Heart right ventricle (tissue), 16 donors: ENCODE measurements at regions not wholly inside any gene's neighbourhood (a gene's known extent, or its start where the extent isn't known, plus 50 kb on each side); places are given as distances from the start of the nearest gene placed in this dataset.
"Not testable (repeated sequence)": the region's sequence is repeated elsewhere in the genome, so short reads cannot be mapped to it uniquely, and the experiment has no call there.

Experiments
- ATAC-seq, 8 donors: fragments of 200-7000 bp; cut with Tn5 transposase; one replicate each; pipeline ENCODE4 v1.9.1; 2020; ENCODE audit warnings: mild to moderate bottlenecking in 8 of 8, moderate library complexity in 8 of 8, moderate number of reproducible peaks in 1 of 8
- DNase-seq, 2 donors: peaks; one replicate each; pipeline ENCODE4 v3.0.0-alpha.2; 2020
- H3K27ac ChIP-seq, 10 donors: fragments of 200-600 bp; sonication (generic) in 2 of 10; one replicate each; pipeline versions ENCODE4 v1.5.0 to v1.8.0; 2020 to 2022; ENCODE audit warnings: mild to moderate bottlenecking in 3 of 10
- H3K27me3 ChIP-seq, 7 donors: fragments of 200-600 bp; one replicate each; pipeline ENCODE4 v1.8.0; 2021 to 2022; ENCODE audit warnings: mild to moderate bottlenecking in 2 of 7
- H3K36me3 ChIP-seq, 9 donors: fragments of 200-600 bp; sonication (generic) in 1 of 9; one replicate each; pipeline versions ENCODE4 v1.5.0 to v1.8.0; 2020 to 2022; ENCODE audit warnings: mild to moderate bottlenecking in 2 of 9
- H3K4me1 ChIP-seq, 9 donors: fragments of 200-600 bp; sonication (generic) in 1 of 9; one replicate each; pipeline versions ENCODE4 v1.5.0 to v1.8.0; 2020 to 2022; ENCODE audit warnings: mild to moderate bottlenecking in 4 of 9
- H3K4me3 ChIP-seq, 10 donors: fragments of 200-600 bp; sonication (generic) in 2 of 10; one replicate each; pipeline versions ENCODE4 v1.5.0 to v1.8.0; 2020 to 2022; ENCODE audit warnings: mild to moderate bottlenecking in 7 of 10, moderate library complexity in 2 of 10
- H3K9me3 ChIP-seq, 11 donors: fragments of 200-600 bp in 10 of 11; sonication (generic) in 2 of 11; one replicate each; pipeline versions ENCODE4 v1.5.0 to v1.8.0; 2013 to 2022; ENCODE audit warnings: mild to moderate bottlenecking in 2 of 11, control low read depth in 1 of 11, moderate library complexity in 1 of 11
- CTCF ChIP-seq, 9 donors: fragments of 200-600 bp; sonication (generic) in 2 of 9; IDR thresholded peaks; one replicate each; pipeline versions ENCODE4 v1.5.0 to v1.8.0; 2021 to 2022; ENCODE audit warnings: antibody characterized with exemption in 9 of 9, mild to moderate bottlenecking in 5 of 9, moderate library complexity in 1 of 9
- WGBS, 2 donors: extraction: QIAGEN DNeasy Blood & Tissue Kit; methylation state at CpG; one replicate each; pipeline ENCODE4 v1.1.7; 2013; ENCODE audit warnings: inconsistent platforms in 1 of 2; 5-methylcytosine and 5-hydroxymethylcytosine counted together
- intact Hi-C, 10 donors: fragments of 100-400 bp; cut with DNase I; formaldehyde crosslinking; loops; one replicate each; pipeline versions ENCODE4 v1.11.1 to v1.14.2; 2022
- donor health status: Arrhythmogenic right ventricular cardiomyopathy.
- donor health status: ischemic (EF 13 %, LVEDD 7.1; RV severe dilation, severe dysfunction).
- donor health status: healthy with polysubstance abuse.
- donor health status: DM: no; HTN: yes; CAD: no.
- donor health status: DM: no; HTN: no; CAD: no.
- donor health status: ischemic (EF 25% LVEDD 6.9; RV normal size, moderate dysfunction).
- donor health status: ischemic (EF 25% LVEDD 5.7; RV mildly dilated, moderate dysfunction).
- donor health status: healthy.
- donor health status: DM: yes; HTN: yes; CAD: no.
- donor health status: Ischemic cardiomyopathy.
- donor health status: ischemic (EF 35%, LVEDD 5.7; RV mildly dilated, moderate dysfunction).
- donor health status: nonischemic (EF 11% LVEDD 7.7; RV severe dilation, severe dysfunction).
- donor health status: DM: yes; HTN: yes; CAD: no.
- donor health status: PGD.
- donor health status: ischemic (EF 29% LVEDD 5.4; RV normal size, mild dysfunction).
- donor health status: nonischemic (EF 23%, LVEDD 6.1; RV moderate dilation, normal function).

- H3K27me3 ChIP-seq, H3K36me3 ChIP-seq, DNase-seq, H3K4me3 ChIP-seq, intact Hi-C loops, H3K4me1 ChIP-seq, H3K27ac ChIP-seq, ATAC-seq: not testable (repeated sequence)
- H3K9me3 ChIP-seq: peaks cover 0 to 10% (median 0%) of the 10 kb centered on the region in 11 donors
- 37 to 41% methylated on average over 3 of the region's 4 CpGs for WGBS, 2 donors
These were observed 54.2 kb downstream of the DBET start for GRCh38 chr4:190118519-190118918.

- H3K27me3 ChIP-seq, intact Hi-C loops, H3K4me1 ChIP-seq, H3K36me3 ChIP-seq, H3K27ac ChIP-seq, H3K4me3 ChIP-seq, DNase-seq: not testable (repeated sequence)
- 48 to 52% methylated on average over 3 of the region's 3 CpGs for WGBS, 2 donors
- H3K9me3 ChIP-seq: peaks cover 0 to 10% (median 0%) of the 10 kb centered on the region in 11 donors
- peak in 5 of 8 donors; percentile 44 to 53 (median 47) for ATAC-seq
These were observed 54.1 kb upstream of the DUX4 start for GRCh38 chr4:190119474-190119873.

GRCh38 chr4:190120111-190120514, 53.5 kb upstream of the DUX4 start:
- H3K4me3 ChIP-seq, H3K27ac ChIP-seq, H3K27me3 ChIP-seq, H3K4me1 ChIP-seq, H3K36me3 ChIP-seq, intact Hi-C loops, DNase-seq: not testable (repeated sequence)
- WGBS, 2 donors: 65 to 66% methylated on average over 9 of the region's 15 CpGs
- H3K9me3 ChIP-seq: peaks cover 0 to 10% (median 0%) of the 10 kb centered on the region in 11 donors
- ATAC-seq: peak in 4 of 8 donors; percentile 9 to 45 (median 24)

DNA sequence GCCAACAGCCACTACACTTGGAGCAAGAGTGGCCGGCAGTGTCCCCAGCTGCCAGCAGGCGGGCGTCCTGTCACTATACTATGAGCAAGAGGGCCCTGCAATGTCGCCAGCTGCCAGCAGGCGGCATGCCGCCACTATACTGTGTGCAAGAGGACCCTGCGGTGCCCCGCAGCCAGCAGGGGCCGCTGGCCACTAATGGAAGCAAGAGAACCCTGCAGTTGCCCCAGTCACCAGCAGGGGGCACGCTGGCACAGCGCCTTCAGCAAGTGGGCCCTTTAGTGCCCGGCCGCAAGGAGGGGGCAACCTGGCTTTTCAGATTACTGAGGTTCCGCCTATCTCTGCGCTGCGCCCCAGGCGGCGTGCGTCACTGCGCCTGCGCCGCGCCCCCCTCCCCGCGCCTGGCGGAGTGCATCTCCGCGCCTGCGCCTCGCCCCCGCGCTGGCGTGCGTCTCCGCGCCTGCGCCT, 53.0 kb upstream of the DUX4 start:
- 64 to 76% methylated on average over 9 to 24 of the region's 37 CpGs for WGBS, 2 donors
- intact Hi-C loops, H3K27me3 ChIP-seq, H3K4me3 ChIP-seq, H3K4me1 ChIP-seq, H3K27ac ChIP-seq, H3K36me3 ChIP-seq: not testable (repeated sequence)
- peak in 6 of 8 donors; percentile 25 to 81 (median 44) for ATAC-seq
- peaks cover 0 to 10% (median 0%) of the 10 kb centered on the region in 11 donors for H3K9me3 ChIP-seq
- DNase-seq: peak in 1 of 2 donors; percentile 27
- TF ChIP-seq CTCF (IDR thresholded peaks at IDR 0.05): peak in 7 of 9 donors; percentile 3 to 43 (median 27)

GRCh38 chr4:190121076-190121671, 52.4 kb upstream of the DUX4 start:
- peaks cover 0 to 10% (median 0%) of the 10 kb centered on the region in 11 donors for H3K9me3 ChIP-seq
- H3K27ac ChIP-seq, intact Hi-C loops, H3K36me3 ChIP-seq, H3K4me3 ChIP-seq, H3K4me1 ChIP-seq, H3K27me3 ChIP-seq, DNase-seq: not testable (repeated sequence)
- peak in 2 of 8 donors; percentile 11 to 27 for ATAC-seq
- 71 to 77% methylated on average over 55 to 85 of the region's 118 CpGs for WGBS, 2 donors

DNA sequence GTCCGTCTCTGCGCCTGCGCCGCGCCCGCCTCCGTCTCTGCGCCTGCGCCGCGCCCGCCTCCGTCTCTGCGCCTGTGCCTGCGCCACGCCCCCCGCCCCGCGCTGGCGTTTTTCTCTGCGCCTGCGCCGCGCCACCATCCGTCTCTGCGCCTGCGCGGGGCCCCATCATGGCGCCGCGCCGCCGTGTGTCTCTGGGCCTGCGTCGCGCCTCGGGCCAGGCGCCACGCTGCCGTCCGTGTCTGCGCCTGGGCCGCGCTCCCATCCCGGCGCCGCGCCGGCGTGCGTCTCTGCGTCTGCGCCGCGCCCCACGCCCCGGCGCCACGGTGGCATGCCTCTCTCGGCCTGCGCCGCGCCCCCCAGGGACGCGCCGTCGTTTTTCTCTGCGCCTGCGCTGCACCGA, 51.8 kb upstream of the DUX4 start:
- no peak for TF ChIP-seq CTCF (IDR thresholded peaks at IDR 0.05)
- Histone ChIP-seq H3K4me3 (no peak overlapping the region), H3K27ac (no peak overlapping the region), H3K36me3 (no peaks in the 10 kb centered on the region), H3K9me3 (peaks cover 0 to 10% (median 0%) of the 10 kb centered on the region in 11 donors), H3K27me3 (no peaks in the 10 kb centered on the region), H3K4me1 (no peaks in the 10 kb centered on the region)
- 75 to 78% methylated on average over 69 to 70 of the region's 70 CpGs for WGBS, 2 donors
- intact Hi-C loops: no loop called here
- DNase-seq (no peak), ATAC-seq (peak in 5 of 8 donors; percentile 9 to 87 (median 32))

DNA sequence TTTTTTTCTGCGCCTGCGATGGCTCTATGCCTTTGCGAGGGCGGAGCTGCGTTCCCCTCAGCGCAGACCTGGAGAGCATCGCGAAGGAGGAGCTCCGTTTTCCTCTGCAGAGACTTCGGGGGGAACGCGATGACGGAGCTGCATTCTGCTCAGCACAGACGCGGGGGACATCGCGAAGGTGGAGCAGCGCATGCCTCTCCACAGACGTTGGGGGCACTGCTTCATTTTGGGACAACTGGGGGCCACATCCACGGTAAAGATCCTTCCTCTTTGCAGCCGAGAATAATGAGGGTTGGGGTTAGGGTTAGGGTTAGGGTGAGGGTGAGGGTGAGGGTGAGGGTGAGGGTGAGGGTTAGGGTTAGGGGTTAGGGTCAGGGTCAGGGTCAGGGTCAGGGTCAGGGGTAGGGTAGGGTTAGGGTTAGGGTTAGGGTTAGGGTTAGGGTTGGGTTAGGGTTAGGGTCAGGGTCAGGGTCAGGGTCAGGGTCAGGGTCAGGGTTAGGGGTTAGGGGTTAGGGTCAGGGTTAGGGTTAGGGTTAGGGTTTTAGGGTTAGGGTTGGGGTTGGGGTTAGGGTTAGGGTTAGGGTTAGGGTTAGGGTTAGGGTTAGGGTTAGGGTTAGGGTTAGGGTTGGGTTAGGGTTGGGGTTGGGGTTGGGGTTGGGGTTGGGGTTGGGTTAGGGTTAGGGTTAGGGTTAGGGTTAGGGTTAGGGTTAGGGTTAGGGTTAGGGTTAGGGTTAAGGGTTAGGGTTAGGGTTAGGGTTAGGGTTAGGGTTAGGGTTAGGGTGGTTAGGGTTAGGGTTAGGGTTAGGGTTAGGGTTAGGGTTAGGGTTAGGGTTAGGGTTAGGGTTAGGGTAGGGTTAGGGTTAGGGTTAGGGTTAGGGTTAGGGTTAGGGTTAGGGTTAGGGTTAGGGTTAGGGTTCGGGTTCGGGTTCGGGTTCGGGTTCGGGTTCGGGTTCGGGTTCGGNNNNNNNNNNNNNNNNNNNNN, 51.1 kb upstream of the DUX4 start:
- H3K36me3 ChIP-seq, H3K4me1 ChIP-seq, DNase-seq, intact Hi-C loops, H3K4me3 ChIP-seq, H3K27ac ChIP-seq, H3K27me3 ChIP-seq: not testable (repeated sequence)
- peaks cover 0 to 10% (median 0%) of the 10 kb centered on the region in 11 donors for H3K9me3 ChIP-seq
- 80 to 85% methylated on average over 28 to 29 of the region's 29 CpGs for WGBS, 2 donors
- peak; percentile 11 to 84 (median 53) for ATAC-seq
